Breast epithelium (tissue), 3 donors: ENCODE measurements at regions not wholly inside any gene's neighbourhood (a gene's known extent, or its start where the extent isn't known, plus 50 kb on each side); places are given as distances from the start of the nearest gene placed in this dataset.
A peak's percentile ranks its signal among the peaks of the same experiment; 100 is the strongest.

Source experiments
- CTCF ChIP-seq, 3 donors: fragments of 450-650 bp; IDR thresholded peaks; one replicate each; pipeline ENCODE4 v1.5.1; 2016 to 2017; ENCODE audit warnings: antibody characterized with exemption in 3 of 3, mild to moderate bottlenecking in 3 of 3, moderate library complexity in 3 of 3
- POLR2A ChIP-seq: fragments of 450-650 bp; IDR thresholded peaks from one replicate; pipeline ENCODE4 v1.6.1; 2016; ENCODE audit warnings: antibody characterized with exemption, mild to moderate bottlenecking, moderate library complexity

DNA sequence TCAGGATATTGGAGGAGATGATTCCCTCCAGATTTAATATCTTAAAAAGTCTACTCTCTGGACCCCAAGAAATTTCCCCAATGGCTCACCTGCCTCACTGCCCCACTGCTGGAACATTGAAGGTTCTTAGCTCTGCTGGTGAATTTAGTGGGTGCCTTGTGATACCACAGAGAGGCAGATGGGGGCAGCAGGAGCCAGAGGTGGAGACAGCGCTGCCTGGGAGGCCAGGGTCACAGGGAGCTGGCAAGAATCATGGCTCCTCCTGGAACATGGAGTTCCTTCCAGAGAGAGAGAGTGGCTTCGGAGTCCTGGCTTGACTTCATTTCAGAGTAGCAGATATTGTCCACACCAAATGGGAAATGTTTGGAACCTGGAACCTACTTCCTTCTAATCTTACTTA, 263.5 kb upstream of the CFAP20DC start:
- peak in 1 of 3 donors; percentile 42 for TF ChIP-seq CTCF (IDR thresholded peaks at IDR 0.05)
- no peak for TF ChIP-seq POLR2A
